ENCODE measurements at regions not wholly inside any gene's neighbourhood (a gene's known extent, or its start where the extent isn't known, plus 50 kb on each side); places are given as distances from the start of the nearest gene placed in this dataset.
"Not testable (repeated sequence)": the region's sequence is repeated elsewhere in the genome, so short reads cannot be mapped to it uniquely, and the experiment has no call there.

- no peak for TF ChIP-seq CTCF (conservative IDR thresholded peaks at IDR 0.05; ENCODE audit: low read depth)
- H3K27ac ChIP-seq: no peak overlapping the region
- DNase-seq (ENCODE audit: low spot score): no peak
- CTCF ChIA-PET: interaction anchor here (1.0 kb wide), 1 partner anchor 76 kb away, joined by 3 read pairs; no protein-coding TSS in a partner anchor
- POLR2A ChIA-PET (ENCODE audit: low non-redundant PET): no interaction called here
These were observed 372.7 kb downstream of the CBLN4 start for GRCh38 chr20:55632592-55632991.

- CTCF ChIA-PET: interaction anchor here (0.6 kb wide), 1 partner anchor 705 kb away, joined by 3 read pairs; no protein-coding TSS in a partner anchor
- DNase-seq (ENCODE audit: low spot score); POLR2A ChIA-PET (ENCODE audit: low non-redundant PET); H3K27ac ChIP-seq: not testable (repeated sequence)
These were observed 376.2 kb downstream of the CBLN4 start for GRCh38 chr20:55629143-55629542.

- no peak for TF ChIP-seq CTCF (conservative IDR thresholded peaks at IDR 0.05; ENCODE audit: low read depth)
- no peak for DNase-seq (ENCODE audit: low spot score)
- ChIA-PET POLR2A (ENCODE audit: low non-redundant PET) (interaction anchor here (0.6 kb wide), 1 partner anchor 82 kb away, joined by 3 read pairs; no protein-coding TSS in a partner anchor), CTCF (no interaction called here)
- H3K27ac ChIP-seq: no peak overlapping the region
These were observed 378.6 kb downstream of the CBLN4 start for GRCh38 chr20:55626716-55627115.

GRCh38 chr20:55616367-55616766, 389.0 kb downstream of the CBLN4 start:
- no peak for TF ChIP-seq CTCF (conservative IDR thresholded peaks at IDR 0.05; ENCODE audit: low read depth)
- CTCF ChIA-PET: interaction anchor here (0.6 to 1.1 kb wide), 3 partner anchors 18 to 1353 kb away, joined by 3 to 4 read pairs (median 3); no protein-coding TSS in a partner anchor
- H3K27ac ChIP-seq: no peak overlapping the region
- POLR2A ChIA-PET (ENCODE audit: low non-redundant PET): no interaction called here
- DNase-seq (ENCODE audit: low spot score): no peak

- ChIA-PET CTCF (interaction anchor here (0.6 to 1.1 kb wide), 2 partner anchors 18 to 181 kb away, joined by 3 to 5 read pairs; no protein-coding TSS in a partner anchor), POLR2A (ENCODE audit: low non-redundant PET) (no interaction called here)
- H3K27ac ChIP-seq: no peak overlapping the region
- no peak for DNase-seq (ENCODE audit: low spot score)
- no peak for TF ChIP-seq CTCF (conservative IDR thresholded peaks at IDR 0.05; ENCODE audit: low read depth)
These were observed 389.5 kb downstream of the CBLN4 start for GRCh38 chr20:55615818-55616217.

GRCh38 chr20:55614220-55614757, 391.0 kb downstream of the CBLN4 start:
- ChIA-PET POLR2A (ENCODE audit: low non-redundant PET) (interaction anchor here (0.5 kb wide), 1 partner anchor 51 kb away, joined by 3 read pairs; no protein-coding TSS in a partner anchor), CTCF (no interaction called here)
- no peak for TF ChIP-seq CTCF (conservative IDR thresholded peaks at IDR 0.05; ENCODE audit: low read depth)
- H3K27ac ChIP-seq: no peak overlapping the region
- DNase-seq (ENCODE audit: low spot score): no peak

- ChIA-PET POLR2A (ENCODE audit: low non-redundant PET) (no interaction called here), CTCF (no interaction called here)
- no peak overlapping the region for H3K27ac ChIP-seq
- no peak for DNase-seq (ENCODE audit: low spot score)
- TF ChIP-seq CTCF (conservative IDR thresholded peaks at IDR 0.05; ENCODE audit: low read depth): no peak
These were observed 394.6 kb downstream of the CBLN4 start for GRCh38 chr20:55610756-55611155.

All from RWPE1 (cell line).